Gastroesophageal sphincter (tissue), 3 donors: ENCODE measurements at regions not wholly inside any gene's neighbourhood (a gene's known extent, or its start where the extent isn't known, plus 50 kb on each side); places are given as distances from the start of the nearest gene placed in this dataset.

Experiments
- POLR2A ChIP-seq, 2 donors: fragments of 450-650 bp; IDR thresholded peaks; one replicate each; pipeline ENCODE4 v1.6.1; 2017; ENCODE audit warnings: antibody characterized with exemption in 2 of 2, mild to moderate bottlenecking in 2 of 2, moderate library complexity in 1 of 2
- POLR2AphosphoS5 ChIP-seq: sonication (generic); formaldehyde crosslinking; IDR thresholded peaks from one replicate; pipeline ENCODE4 v1.6.1; 2017; ENCODE audit warnings: antibody characterized with exemption
- TF ChIP-seq, protein P1 (sequence below), 4 experiments: fragments of 200-600 bp in 2 of 4; fragments of 450-650 bp in 2 of 4; sonication (generic) in 1 of 4; IDR thresholded peaks; one replicate each; pipeline ENCODE4 v1.5.1; 2017 to 2019; ENCODE audit warnings: antibody characterized with exemption in 4 of 4, mild to moderate bottlenecking in 2 of 4, moderate library complexity in 2 of 4

DNA sequence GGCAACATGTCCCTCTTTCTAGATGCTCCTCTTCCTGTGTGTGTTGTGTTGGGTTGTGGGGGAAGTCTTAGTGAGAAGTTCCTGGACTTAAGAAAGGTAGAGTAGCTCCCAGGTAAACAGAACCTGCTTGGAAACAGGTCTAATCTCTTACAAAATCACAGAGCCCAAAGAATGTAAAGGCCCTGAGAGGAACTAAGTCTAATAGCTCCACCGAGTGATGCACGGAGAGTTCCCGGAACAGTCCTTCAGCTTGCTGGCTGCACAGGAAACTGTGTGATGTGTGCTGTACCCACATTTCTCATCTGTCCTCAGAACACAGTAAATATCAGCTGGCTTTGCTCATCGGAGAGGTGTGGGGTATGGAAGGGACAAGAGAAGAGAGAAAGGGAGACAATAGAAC, 182.6 kb upstream of the LYZL1 start:
- TF ChIP-seq, protein P1, sequence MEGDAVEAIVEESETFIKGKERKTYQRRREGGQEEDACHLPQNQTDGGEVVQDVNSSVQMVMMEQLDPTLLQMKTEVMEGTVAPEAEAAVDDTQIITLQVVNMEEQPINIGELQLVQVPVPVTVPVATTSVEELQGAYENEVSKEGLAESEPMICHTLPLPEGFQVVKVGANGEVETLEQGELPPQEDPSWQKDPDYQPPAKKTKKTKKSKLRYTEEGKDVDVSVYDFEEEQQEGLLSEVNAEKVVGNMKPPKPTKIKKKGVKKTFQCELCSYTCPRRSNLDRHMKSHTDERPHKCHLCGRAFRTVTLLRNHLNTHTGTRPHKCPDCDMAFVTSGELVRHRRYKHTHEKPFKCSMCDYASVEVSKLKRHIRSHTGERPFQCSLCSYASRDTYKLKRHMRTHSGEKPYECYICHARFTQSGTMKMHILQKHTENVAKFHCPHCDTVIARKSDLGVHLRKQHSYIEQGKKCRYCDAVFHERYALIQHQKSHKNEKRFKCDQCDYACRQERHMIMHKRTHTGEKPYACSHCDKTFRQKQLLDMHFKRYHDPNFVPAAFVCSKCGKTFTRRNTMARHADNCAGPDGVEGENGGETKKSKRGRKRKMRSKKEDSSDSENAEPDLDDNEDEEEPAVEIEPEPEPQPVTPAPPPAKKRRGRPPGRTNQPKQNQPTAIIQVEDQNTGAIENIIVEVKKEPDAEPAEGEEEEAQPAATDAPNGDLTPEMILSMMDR (IDR thresholded peaks at IDR 0.05): no peak
- TF ChIP-seq POLR2AphosphoS5 (no peak), POLR2A (IDR thresholded peaks at IDR 0.05) (no peak)
